ENCODE measurements at regions not wholly inside any gene's neighbourhood (a gene's known extent, or its start where the extent isn't known, plus 50 kb on each side); places are given as distances from the start of the nearest gene placed in this dataset.

GRCh38 chr14:71296184-71296583 lies 388.9 kb downstream of the PCNX1 start:
- TF ChIP-seq THRA (IDR thresholded peaks at IDR 0.05) (no peak), POLR2A (conservative IDR thresholded peaks at IDR 0.05) (no peak), NFIX (CRISPR knock-in tag; IDR thresholded peaks at IDR 0.05; ENCODE audit: low read depth) (no peak), NFYB (IDR thresholded peaks at IDR 0.05; ENCODE audit: extremely low read depth, insufficient read length) (no peak), HMGXB4 (CRISPR knock-in tag; IDR thresholded peaks at IDR 0.05) (no peak), CTCF (IDR thresholded peaks at IDR 0.05 in 2 of 3, conservative IDR thresholded peaks at IDR 0.05 in 1 of 3; ENCODE audit: insufficient read depth in 2 of 3, low read depth in 1 of 3, low read length in 3 of 3) (no peak), ZNF224 (CRISPR knock-in tag; IDR thresholded peaks at IDR 0.05) (no peak), ZNF280A (IDR thresholded peaks at IDR 0.05; ENCODE audit: low read depth, partially characterized antibody) (no peak)

Data from K562 (cell line).